ENCODE measurements at regions not wholly inside any gene's neighbourhood (a gene's known extent, or its start where the extent isn't known, plus 50 kb on each side); places are given as distances from the start of the nearest gene placed in this dataset.

DNA sequence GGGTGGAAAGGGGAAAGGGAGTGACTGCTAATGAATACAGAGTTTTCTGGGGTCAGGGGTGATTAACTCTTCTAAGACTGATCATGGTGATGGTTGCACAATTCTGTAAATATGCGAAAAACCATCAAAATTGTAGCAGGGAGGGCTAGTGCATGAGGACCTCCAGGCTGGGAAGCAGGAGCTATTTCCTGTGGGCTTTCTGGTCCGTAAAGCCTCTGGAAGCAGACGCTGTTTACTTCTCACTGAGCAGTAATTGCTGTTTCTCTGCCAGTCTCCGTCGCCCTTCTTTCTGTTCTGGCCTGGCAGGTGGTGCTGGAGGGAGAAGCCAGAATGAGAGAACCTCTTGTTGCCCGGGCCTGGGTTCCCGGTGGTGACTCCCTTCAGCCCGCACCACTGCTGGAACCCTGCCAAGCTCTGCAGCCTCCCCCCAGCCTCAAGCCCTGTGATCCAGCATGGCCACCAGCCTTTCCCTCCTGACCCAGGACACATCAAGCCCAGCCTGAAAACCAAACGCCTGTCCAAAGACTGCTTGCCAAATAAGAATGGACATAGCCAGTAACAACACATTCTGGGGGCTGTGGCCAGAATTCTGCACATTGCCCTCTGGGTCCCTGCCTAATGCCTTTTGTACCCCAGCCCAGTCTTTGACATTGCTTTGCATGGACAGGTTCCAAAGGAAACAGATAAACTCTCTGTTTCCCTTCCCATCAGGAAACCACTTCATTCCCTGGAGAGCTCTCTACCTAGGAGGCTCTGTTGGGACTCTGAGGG, 201.0 kb upstream of the NAV2 start:
- no peaks in the 10 kb centered on the region for H3K36me3 ChIP-seq (ENCODE audit: insufficient read depth, low read length)
- H3K79me2 ChIP-seq (ENCODE audit: insufficient read depth, low read length) = no peaks in the 10 kb centered on the region
- no peak overlapping the region for H3K4me3 ChIP-seq (ENCODE audit: low read depth, low read length, poor library complexity, severe bottlenecking)
- no peaks in the 10 kb centered on the region for H3K9me2 ChIP-seq (ENCODE audit: low read depth, low read length)
- no peaks in the 10 kb centered on the region for H4K20me1 ChIP-seq (ENCODE audit: insufficient read depth, low read length)
- H3K27ac ChIP-seq (ENCODE audit: low read depth, low read length, poor library complexity, severe bottlenecking) = no peak overlapping the region
- no peaks in the 10 kb centered on the region for H3K4me1 ChIP-seq (ENCODE audit: insufficient read depth, low read length, severe bottlenecking)
- no peak overlapping the region for H2AFZ ChIP-seq (ENCODE audit: low read length)
- H3K9me3 ChIP-seq (ENCODE audit: low read length) = no peaks in the 10 kb centered on the region
- no peaks in the 10 kb centered on the region for H3F3A ChIP-seq (ENCODE audit: insufficient read depth, low read length)
- TF ChIP-seq, protein P1, sequence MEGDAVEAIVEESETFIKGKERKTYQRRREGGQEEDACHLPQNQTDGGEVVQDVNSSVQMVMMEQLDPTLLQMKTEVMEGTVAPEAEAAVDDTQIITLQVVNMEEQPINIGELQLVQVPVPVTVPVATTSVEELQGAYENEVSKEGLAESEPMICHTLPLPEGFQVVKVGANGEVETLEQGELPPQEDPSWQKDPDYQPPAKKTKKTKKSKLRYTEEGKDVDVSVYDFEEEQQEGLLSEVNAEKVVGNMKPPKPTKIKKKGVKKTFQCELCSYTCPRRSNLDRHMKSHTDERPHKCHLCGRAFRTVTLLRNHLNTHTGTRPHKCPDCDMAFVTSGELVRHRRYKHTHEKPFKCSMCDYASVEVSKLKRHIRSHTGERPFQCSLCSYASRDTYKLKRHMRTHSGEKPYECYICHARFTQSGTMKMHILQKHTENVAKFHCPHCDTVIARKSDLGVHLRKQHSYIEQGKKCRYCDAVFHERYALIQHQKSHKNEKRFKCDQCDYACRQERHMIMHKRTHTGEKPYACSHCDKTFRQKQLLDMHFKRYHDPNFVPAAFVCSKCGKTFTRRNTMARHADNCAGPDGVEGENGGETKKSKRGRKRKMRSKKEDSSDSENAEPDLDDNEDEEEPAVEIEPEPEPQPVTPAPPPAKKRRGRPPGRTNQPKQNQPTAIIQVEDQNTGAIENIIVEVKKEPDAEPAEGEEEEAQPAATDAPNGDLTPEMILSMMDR (IDR thresholded peaks at IDR 0.05; ENCODE audit: low read length) = no peak
- TF ChIP-seq EZH2 (IDR thresholded peaks at IDR 0.05; ENCODE audit: borderline replicate concordance, low read length) = no peak
- no peak overlapping the region for H3K9ac ChIP-seq (ENCODE audit: low read length)
- no peak overlapping the region for H3K4me2 ChIP-seq (ENCODE audit: low read length)
- H3K27me3 ChIP-seq (ENCODE audit: insufficient read depth, low read length) = no peaks in the 10 kb centered on the region

DNA sequence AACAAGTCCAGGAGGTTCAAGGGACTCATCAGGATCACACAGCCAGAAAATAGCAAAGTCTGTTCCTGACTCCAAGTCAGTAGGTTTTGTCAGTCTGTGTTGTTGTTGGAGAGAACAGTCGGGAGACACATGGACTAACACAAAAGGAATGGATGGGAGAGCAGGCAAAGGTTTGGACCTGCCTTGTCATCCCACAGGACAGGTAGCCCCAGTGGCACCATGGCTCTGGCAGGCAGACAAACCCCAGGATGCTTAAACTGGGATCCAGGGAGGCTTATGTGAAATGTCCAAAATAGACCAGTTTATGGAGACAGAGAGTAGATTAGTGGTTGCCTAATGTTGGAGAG, 201.6 kb upstream of the NAV2 start:
- Histone ChIP-seq H3K9me3 (ENCODE audit: low read length) (no peaks in the 10 kb centered on the region), H3K4me1 (ENCODE audit: insufficient read depth, low read length, severe bottlenecking) (no peaks in the 10 kb centered on the region), H3K4me2 (ENCODE audit: low read length) (no peak overlapping the region), H3K27me3 (ENCODE audit: insufficient read depth, low read length) (no peaks in the 10 kb centered on the region), H3K4me3 (ENCODE audit: low read depth, low read length, poor library complexity, severe bottlenecking) (no peak overlapping the region), H2AFZ (ENCODE audit: low read length) (no peak overlapping the region), H3K9me2 (ENCODE audit: low read depth, low read length) (no peaks in the 10 kb centered on the region), H4K20me1 (ENCODE audit: insufficient read depth, low read length) (no peaks in the 10 kb centered on the region), H3K27ac (ENCODE audit: low read depth, low read length, poor library complexity, severe bottlenecking) (no peak overlapping the region), H3K9ac (ENCODE audit: low read length) (no peak overlapping the region), H3K79me2 (ENCODE audit: insufficient read depth, low read length) (no peaks in the 10 kb centered on the region), H3K36me3 (ENCODE audit: insufficient read depth, low read length) (no peaks in the 10 kb centered on the region), H3F3A (ENCODE audit: insufficient read depth, low read length) (no peaks in the 10 kb centered on the region)
- TF ChIP-seq, protein P1 (IDR thresholded peaks at IDR 0.05; ENCODE audit: low read length) = no peak

DNA sequence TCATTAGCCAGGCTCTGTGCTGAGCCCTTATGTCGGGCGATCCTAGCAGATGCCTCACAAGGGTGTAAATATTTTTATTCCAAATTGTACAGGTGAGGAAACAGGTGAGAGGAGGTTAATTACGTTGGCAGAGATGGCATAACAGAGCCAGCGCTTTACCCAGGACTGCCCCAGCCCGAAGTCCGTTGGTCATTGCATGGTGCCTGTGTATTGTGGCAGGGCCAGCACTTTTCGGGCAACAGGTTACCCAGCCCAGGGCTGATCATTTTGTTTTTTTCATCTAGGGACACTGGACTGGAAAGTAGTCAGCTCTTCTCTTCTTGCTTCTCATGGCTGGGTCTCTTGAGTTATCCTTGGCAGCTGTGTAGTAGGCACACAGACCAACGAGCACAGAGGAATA, 202.2 kb upstream of the NAV2 start:
- Histone ChIP-seq H3F3A (ENCODE audit: insufficient read depth, low read length) (no peaks in the 10 kb centered on the region), H3K9me3 (ENCODE audit: low read length) (no peaks in the 10 kb centered on the region), H3K4me1 (ENCODE audit: insufficient read depth, low read length, severe bottlenecking) (no peaks in the 10 kb centered on the region), H3K27me3 (ENCODE audit: insufficient read depth, low read length) (no peaks in the 10 kb centered on the region), H3K79me2 (ENCODE audit: insufficient read depth, low read length) (no peaks in the 10 kb centered on the region), H3K9ac (ENCODE audit: low read length) (no peak overlapping the region), H3K9me2 (ENCODE audit: low read depth, low read length) (no peaks in the 10 kb centered on the region), H3K4me3 (ENCODE audit: low read depth, low read length, poor library complexity, severe bottlenecking) (no peak overlapping the region), H3K27ac (ENCODE audit: low read depth, low read length, poor library complexity, severe bottlenecking) (no peak overlapping the region), H2AFZ (ENCODE audit: low read length) (no peak overlapping the region), H4K20me1 (ENCODE audit: insufficient read depth, low read length) (no peaks in the 10 kb centered on the region), H3K36me3 (ENCODE audit: insufficient read depth, low read length) (no peaks in the 10 kb centered on the region), H3K4me2 (ENCODE audit: low read length) (no peak overlapping the region)
- TF ChIP-seq EZH2 (IDR thresholded peaks at IDR 0.05; ENCODE audit: borderline replicate concordance, low read length) = no peak
- TF ChIP-seq, protein P1 (IDR thresholded peaks at IDR 0.05; ENCODE audit: low read length) = no peak

Measured in OCI-LY1 (cell line).